ENCODE measurements at regions not wholly inside any gene's neighbourhood (a gene's known extent, or its start where the extent isn't known, plus 50 kb on each side); places are given as distances from the start of the nearest gene placed in this dataset.

DNA sequence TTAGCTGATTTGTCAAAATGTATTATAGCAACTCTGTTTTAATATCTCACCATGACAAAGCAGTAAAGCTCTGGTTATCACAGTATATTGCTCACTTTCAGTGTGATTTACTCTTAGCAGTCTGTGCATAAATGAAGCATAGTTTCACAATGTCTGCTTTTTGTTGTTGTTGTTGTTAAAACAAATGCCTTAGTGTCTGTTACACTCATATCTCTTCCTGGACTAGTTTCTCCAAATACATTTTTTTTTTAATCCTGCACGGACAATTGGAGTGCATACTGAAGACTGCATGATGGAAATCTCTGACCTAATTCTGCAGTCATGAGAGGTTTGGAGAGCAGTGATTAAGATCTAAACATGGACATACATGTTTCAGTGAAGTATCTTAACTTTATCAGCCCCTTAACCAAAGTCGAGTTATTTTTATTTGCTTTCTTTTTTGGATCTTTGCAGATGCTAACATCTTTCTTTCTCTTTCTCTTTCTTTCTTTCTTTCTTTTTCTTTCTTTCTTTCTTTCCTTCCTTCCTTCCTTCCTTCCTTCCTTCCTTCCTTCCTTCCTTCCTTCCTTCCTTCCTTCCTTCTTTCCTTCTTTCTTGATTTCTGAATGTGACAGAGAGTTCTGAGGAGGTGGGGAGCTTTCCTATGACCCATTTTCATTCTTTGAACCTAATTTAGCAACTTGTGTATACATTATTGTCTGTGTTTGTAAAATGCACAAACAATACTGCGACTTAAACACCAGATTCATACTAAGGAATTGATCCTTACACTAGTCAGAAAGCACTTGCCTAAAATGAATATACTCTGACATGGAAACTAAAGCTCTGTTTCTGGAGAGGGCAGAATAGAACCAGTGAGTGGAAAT, 161.5 kb upstream of the AGR3 start:
- Histone ChIP-seq H3K14ac (ENCODE audit: insufficient read length) (no peak overlapping the region), H3K4me2 (ENCODE audit: insufficient read depth in 1 of 2, low read depth in 2 of 2, low read length in 2 of 2) (no peak overlapping the region), H4K20me1 (replicated peaks in 1 of 2; ENCODE audit: control insufficient read depth in 1 of 2, insufficient read depth in 2 of 2, low read length in 2 of 2) (no peaks in the 10 kb centered on the region), H3K23me2 (ENCODE audit: low read depth, low read length) (no peaks in the 10 kb centered on the region), H3K27me3 (replicated peaks in 1 of 4; ENCODE audit: control insufficient read depth in 3 of 4, extremely low read depth in 1 of 4, insufficient read depth in 3 of 4, low read length in 3 of 4) (no peaks in the 10 kb centered on the region), H3K23ac (ENCODE audit: insufficient read length) (no peak overlapping the region), H3K4me3 (ENCODE audit: extremely low read depth in 1 of 4, insufficient read depth in 2 of 4, low read depth in 3 of 4, low read length in 4 of 4) (no peak overlapping the region), H3K79me2 (ENCODE audit: control insufficient read depth in 1 of 2, insufficient read depth in 2 of 2, low read length in 2 of 2) (no peaks in the 10 kb centered on the region), H3K4me1 (replicated peaks in 1 of 4; ENCODE audit: control insufficient read depth in 3 of 4, insufficient read depth in 4 of 4, low read length in 3 of 4) (no peaks in the 10 kb centered on the region), H3K9ac (replicated peaks in 1 of 4; ENCODE audit: extremely low read depth in 1 of 4, low read depth in 3 of 4, low read length in 3 of 4) (no peak overlapping the region), H2BK20ac (ENCODE audit: low read length) (no peak overlapping the region), H3K4ac (replicated peaks; ENCODE audit: insufficient read length, low read depth, low read length) (no peak overlapping the region), H3K27ac (ENCODE audit: low read depth, low read length) (no peak overlapping the region), H2AK5ac (ENCODE audit: low read depth, low read length) (no peak overlapping the region), H2AFZ (ENCODE audit: low read length) (no peak overlapping the region), H2BK12ac (ENCODE audit: low read depth, low read length) (no peak overlapping the region), H3K18ac (ENCODE audit: extremely low read depth, low read length) (no peak overlapping the region), H3K36me3 (ENCODE audit: control insufficient read depth in 2 of 4, insufficient read depth in 4 of 4, low read length in 3 of 4) (no peaks in the 10 kb centered on the region), H2BK5ac (ENCODE audit: low read depth, low read length) (no peak overlapping the region), H2BK120ac (replicated peaks; ENCODE audit: low read depth, low read length) (no peak overlapping the region), H4K91ac (replicated peaks; ENCODE audit: insufficient read length, low read length) (no peak overlapping the region), H3K56ac (replicated peaks; ENCODE audit: insufficient read length, low read depth, low read length) (no peak overlapping the region), H4K8ac (ENCODE audit: extremely low read depth, insufficient read depth, low read length) (no peak overlapping the region), H3K9me3 (ENCODE audit: insufficient read depth in 2 of 2, low read depth in 1 of 2, low read length in 1 of 2) (no peaks in the 10 kb centered on the region; a peak in 1 of 4 replicates), H4K5ac (ENCODE audit: insufficient read length, low read depth, low read length) (no peak overlapping the region), H3K79me1 (ENCODE audit: low read depth, low read length) (no peaks in the 10 kb centered on the region), H2BK15ac (ENCODE audit: low read length) (no peak overlapping the region)
- ChIA-PET POLR2A (ENCODE audit: partially characterized antibody) (no interaction called here), CTCF (ENCODE audit: partially characterized antibody) (interaction anchor here (0.7 kb wide), 1 partner anchor 487 kb away, joined by 3 read pairs; no protein-coding TSS in a partner anchor)
- no peak for FAIRE-seq
- DNase-seq (ENCODE audit: low read depth in 1 of 2, low spot score in 2 of 2): no peak
- WGBS, 2 experiments (ENCODE audit: extremely low coverage in 1 of 2, insufficient coverage in 1 of 2, insufficient read length in 1 of 2, insufficient replicate concordance in 2 of 2, low coverage in 1 of 2, low lambda C conversion rate in 2 of 2, missing lambda C conversion rate in 1 of 2): 89% methylated on average over 3 of the region's 3 CpGs; no CpG with 5 or more reads in 1 of the 2 experiments
- TF ChIP-seq RXRA (IDR thresholded peaks at IDR 0.05; ENCODE audit: insufficient read depth, low read depth, low read length) (no peak), GABPA (IDR thresholded peaks at IDR 0.05; ENCODE audit: borderline replicate concordance, insufficient read depth, low read length) (no peak), NRF1 (IDR thresholded peaks at IDR 0.05; ENCODE audit: low read depth, low read length) (no peak), ASH2L (IDR thresholded peaks at IDR 0.05; ENCODE audit: low read length) (no peak), KDM5A (IDR thresholded peaks at IDR 0.05; ENCODE audit: low read length) (no peak), SP4 (IDR thresholded peaks at IDR 0.05; ENCODE audit: low read length) (no peak), POLR2A (IDR thresholded peaks at IDR 0.05; ENCODE audit: control extremely low read depth in 1 of 2, low read depth in 2 of 2, low read length in 2 of 2) (no peak), CHD2 (IDR thresholded peaks at IDR 0.05; ENCODE audit: low read length) (no peak), CEBPB (IDR thresholded peaks at IDR 0.05; ENCODE audit: low read depth, low read length) (no peak), RAD21 (IDR thresholded peaks at IDR 0.05 in 1 of 2, conservative IDR thresholded peaks at IDR 0.05 in 1 of 2; ENCODE audit: low read depth in 2 of 2, low read length in 2 of 2) (no peak), GTF2F1 (IDR thresholded peaks at IDR 0.05; ENCODE audit: borderline replicate concordance, low read depth, low read length) (no peak), RFX5 (IDR thresholded peaks at IDR 0.05; ENCODE audit: borderline replicate concordance, low read depth, low read length) (no peak)
- TF ChIP-seq, protein P1, sequence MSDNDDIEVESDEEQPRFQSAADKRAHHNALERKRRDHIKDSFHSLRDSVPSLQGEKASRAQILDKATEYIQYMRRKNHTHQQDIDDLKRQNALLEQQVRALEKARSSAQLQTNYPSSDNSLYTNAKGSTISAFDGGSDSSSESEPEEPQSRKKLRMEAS (IDR thresholded peaks at IDR 0.05): no peak
